ENCODE measurements at regions not wholly inside any gene's neighbourhood (a gene's known extent, or its start where the extent isn't known, plus 50 kb on each side); places are given as distances from the start of the nearest gene placed in this dataset. TPM values are rescaled to one million over a fixed set of nuclear protein-coding genes. Genes with fewer than 3 reads are reported as not detected.

DNA sequence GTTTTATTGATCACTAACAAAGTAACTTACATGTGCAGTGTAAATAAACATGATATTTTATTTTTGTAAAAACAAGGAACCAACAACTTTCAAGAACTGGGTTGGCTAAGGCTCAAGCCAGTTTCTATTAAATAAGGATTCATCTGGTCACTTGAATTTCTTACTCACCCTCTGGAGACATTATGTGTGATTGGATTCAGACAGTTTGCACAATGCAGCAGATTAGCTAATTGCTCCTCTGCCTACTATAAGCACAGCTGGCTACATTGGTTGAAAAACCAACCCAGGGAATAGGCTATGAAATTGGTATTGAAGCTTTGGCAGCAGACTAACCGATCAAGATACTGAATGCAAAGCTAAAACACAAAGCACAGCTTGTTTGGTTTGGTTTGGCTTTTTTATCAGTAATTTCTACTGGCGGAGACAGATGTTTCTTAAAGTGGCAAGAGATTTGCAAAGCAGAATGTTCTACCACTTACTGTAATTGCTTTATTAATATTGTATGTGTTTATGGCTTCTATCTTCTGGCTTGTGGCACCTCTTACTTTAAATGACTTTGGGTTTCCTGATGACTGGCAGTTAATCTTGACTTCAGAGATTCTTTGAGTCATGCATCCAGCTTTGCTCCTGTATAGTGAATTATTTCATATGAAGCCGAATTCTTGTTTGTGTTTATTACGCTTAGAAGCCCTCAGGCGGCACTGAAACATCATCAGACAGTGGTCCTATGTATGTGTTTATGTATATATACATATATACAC, 231.5 kb downstream of the MPDZ start:
- POLR2A ChIA-PET = no interaction called here
- DNase-seq (ENCODE audit: low read depth, low spot score) = no peak
- Histone ChIP-seq H3K9me3 (ENCODE audit: control insufficient read depth, insufficient read depth, low read length) (no peaks in the 10 kb centered on the region), H3K27me3 (ENCODE audit: control insufficient read depth, insufficient read depth, low read length) (peaks cover 6% of the 10 kb centered on the region), H3K4me3 (ENCODE audit: low read depth, low read length) (no peak overlapping the region), H3K27ac (ENCODE audit: low read depth, low read length) (no peak overlapping the region)
- CTCF ChIA-PET = interaction anchor here (1.0 to 1.4 kb wide), 2 partner anchors 14 to 40 kb away, joined by 4 to 6 read pairs; no protein-coding TSS in a partner anchor
- TF ChIP-seq, protein P1, sequence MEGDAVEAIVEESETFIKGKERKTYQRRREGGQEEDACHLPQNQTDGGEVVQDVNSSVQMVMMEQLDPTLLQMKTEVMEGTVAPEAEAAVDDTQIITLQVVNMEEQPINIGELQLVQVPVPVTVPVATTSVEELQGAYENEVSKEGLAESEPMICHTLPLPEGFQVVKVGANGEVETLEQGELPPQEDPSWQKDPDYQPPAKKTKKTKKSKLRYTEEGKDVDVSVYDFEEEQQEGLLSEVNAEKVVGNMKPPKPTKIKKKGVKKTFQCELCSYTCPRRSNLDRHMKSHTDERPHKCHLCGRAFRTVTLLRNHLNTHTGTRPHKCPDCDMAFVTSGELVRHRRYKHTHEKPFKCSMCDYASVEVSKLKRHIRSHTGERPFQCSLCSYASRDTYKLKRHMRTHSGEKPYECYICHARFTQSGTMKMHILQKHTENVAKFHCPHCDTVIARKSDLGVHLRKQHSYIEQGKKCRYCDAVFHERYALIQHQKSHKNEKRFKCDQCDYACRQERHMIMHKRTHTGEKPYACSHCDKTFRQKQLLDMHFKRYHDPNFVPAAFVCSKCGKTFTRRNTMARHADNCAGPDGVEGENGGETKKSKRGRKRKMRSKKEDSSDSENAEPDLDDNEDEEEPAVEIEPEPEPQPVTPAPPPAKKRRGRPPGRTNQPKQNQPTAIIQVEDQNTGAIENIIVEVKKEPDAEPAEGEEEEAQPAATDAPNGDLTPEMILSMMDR (IDR thresholded peaks at IDR 0.05; ENCODE audit: low read depth, low read length) = no peak

DNA sequence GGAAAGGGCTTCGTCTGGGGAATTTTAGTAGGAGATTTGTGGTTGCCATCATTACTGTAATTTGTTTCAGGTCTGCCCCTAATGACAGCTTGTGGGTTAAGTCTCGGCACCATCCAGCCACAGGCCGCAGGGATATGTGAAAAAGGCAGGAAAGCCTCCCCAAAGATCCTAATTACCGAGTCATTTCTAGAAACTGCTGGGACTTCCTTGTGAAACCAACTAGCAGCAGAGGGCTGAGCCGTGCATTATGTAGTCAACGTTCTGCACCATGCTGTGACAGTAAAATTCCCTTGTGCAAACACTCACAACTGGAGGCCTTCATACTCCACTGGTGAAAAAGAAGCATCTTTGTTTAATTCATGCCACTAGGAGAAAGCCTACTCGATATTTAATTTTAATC, 230.3 kb downstream of the MPDZ start:
- ChIA-PET POLR2A (no interaction called here), CTCF (no interaction called here)
- H3K27me3 ChIP-seq (ENCODE audit: control insufficient read depth, insufficient read depth, low read length) = peaks cover 6% of the 10 kb centered on the region
- no peak for DNase-seq (ENCODE audit: low read depth, low spot score)
- TF ChIP-seq, protein P1 (IDR thresholded peaks at IDR 0.05; ENCODE audit: low read depth, low read length) = no peak
- H3K4me3 ChIP-seq (ENCODE audit: low read depth, low read length) = no peak overlapping the region
- H3K27ac ChIP-seq (ENCODE audit: low read depth, low read length) = no peak overlapping the region
- no peaks in the 10 kb centered on the region for H3K9me3 ChIP-seq (ENCODE audit: control insufficient read depth, insufficient read depth, low read length)

DNA sequence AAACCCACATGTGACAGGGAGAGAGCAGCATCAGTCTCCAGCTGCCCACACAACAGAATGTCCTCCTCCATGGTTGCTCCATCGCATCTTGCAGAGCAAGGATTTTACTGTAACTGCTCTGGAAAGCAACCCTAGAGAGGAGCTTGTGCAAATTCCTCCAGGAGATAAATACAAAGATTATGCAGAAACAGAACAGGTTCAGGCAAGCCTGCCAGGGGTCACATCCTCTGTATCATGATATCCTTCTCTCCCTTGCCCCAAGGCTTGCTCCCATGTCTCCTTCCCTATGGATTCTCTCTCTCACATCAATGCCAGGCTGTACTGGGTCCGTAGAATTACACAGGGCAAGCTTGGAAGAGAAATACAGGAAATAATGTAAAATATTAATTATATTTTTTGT, 226.0 kb downstream of the MPDZ start:
- ChIA-PET CTCF (no interaction called here), POLR2A (no interaction called here)
- Histone ChIP-seq H3K27ac (ENCODE audit: low read depth, low read length) (no peak overlapping the region), H3K9me3 (ENCODE audit: control insufficient read depth, insufficient read depth, low read length) (no peaks in the 10 kb centered on the region), H3K27me3 (ENCODE audit: control insufficient read depth, insufficient read depth, low read length) (peaks cover 6% of the 10 kb centered on the region), H3K4me3 (ENCODE audit: low read depth, low read length) (no peak overlapping the region)
- TF ChIP-seq, protein P1 (IDR thresholded peaks at IDR 0.05; ENCODE audit: low read depth, low read length) = no peak
- DNase-seq (ENCODE audit: low read depth, low spot score) = no peak

DNA sequence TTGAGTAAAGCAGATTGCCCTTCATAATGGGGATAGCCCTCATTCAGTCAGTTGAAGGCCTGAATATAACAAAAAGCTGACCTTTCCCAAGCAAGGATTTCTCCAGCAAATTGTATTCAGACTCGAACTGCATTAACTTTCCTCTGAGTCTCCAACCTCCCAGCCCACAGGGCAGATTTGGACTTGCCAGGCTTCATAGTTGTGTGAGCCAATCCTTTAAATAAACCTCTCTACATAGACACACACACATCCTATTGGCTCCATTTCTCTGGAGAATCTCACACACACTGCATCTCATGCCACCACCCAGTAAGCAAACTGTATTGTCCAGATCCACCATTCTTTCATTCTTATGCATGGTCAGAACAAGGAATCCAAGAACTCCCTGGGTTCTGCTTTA, 225.1 kb downstream of the MPDZ start:
- Histone ChIP-seq H3K27ac (ENCODE audit: low read depth, low read length) (no peak overlapping the region), H3K4me3 (ENCODE audit: low read depth, low read length) (no peak overlapping the region), H3K9me3 (ENCODE audit: control insufficient read depth, insufficient read depth, low read length) (no peaks in the 10 kb centered on the region), H3K27me3 (ENCODE audit: control insufficient read depth, insufficient read depth, low read length) (peaks cover 6% of the 10 kb centered on the region)
- POLR2A ChIA-PET = no interaction called here
- TF ChIP-seq, protein P1 (IDR thresholded peaks at IDR 0.05; ENCODE audit: low read depth, low read length) = no peak
- CTCF ChIA-PET = no interaction called here
- no peak for DNase-seq (ENCODE audit: low read depth, low spot score)

Small RNAs in the stretch of these regions (small RNA-seq; reads per million reads assigned to genes)
- gene RF00019 (ENCODE audit: insufficient read length, low read depth) = not detected

Data from AG04450 (cell line).